Cardiac fibroblast (primary cell): ENCODE measurements at regions not wholly inside any gene's neighbourhood (a gene's known extent, or its start where the extent isn't known, plus 50 kb on each side); places are given as distances from the start of the nearest gene placed in this dataset.
A peak's percentile ranks its signal among the peaks of the same experiment; 100 is the strongest.

ENCODE experiments used
- DNase-seq, 2 donors: peaks; one replicate each; pipeline versions ENCODE4 v3.0.0 to v3.0.0-alpha.2; 2010; ENCODE audit warnings: low read depth in 2 of 2
- H3K4me3 ChIP-seq, 2 donors: replicated peaks in 1 of 2; 1 replicate in 1 of 2; 2 replicates in 1 of 2; pipeline ENCODE4 v1.5.1; 2011; ENCODE audit warnings: low read depth in 2 of 2, low read length in 2 of 2, mild to moderate bottlenecking in 2 of 2, moderate library complexity in 1 of 2
- TF ChIP-seq, protein P1 (sequence below): IDR thresholded peaks from one replicate; pipeline ENCODE4 v1.5.1; 2011; ENCODE audit warnings: low read depth, mild to moderate bottlenecking, low read length, inconsistent platforms

DNA sequence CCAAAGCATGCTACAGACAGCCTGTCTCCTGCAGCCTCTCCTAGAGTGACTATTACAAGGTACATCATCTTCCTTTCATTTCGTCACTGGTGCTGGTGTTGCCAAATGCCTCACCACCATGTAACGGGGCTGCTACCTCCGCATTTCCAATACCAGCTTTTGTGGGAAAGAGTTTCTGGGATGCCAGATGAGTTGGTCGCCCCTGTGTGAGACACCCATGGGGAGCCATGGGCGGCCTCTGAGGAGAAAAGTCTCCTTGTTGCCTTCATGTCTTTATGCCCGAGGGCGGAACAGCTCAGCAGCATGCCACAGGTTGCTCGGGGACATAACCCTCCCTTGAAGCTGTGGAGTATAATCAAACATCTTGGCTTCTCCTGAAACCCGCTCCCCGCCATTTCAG is 169.6 kb downstream of the THBS2 start:
- no peak for DNase-seq
- no peak overlapping the region for H3K4me3 ChIP-seq
- TF ChIP-seq, protein P1, sequence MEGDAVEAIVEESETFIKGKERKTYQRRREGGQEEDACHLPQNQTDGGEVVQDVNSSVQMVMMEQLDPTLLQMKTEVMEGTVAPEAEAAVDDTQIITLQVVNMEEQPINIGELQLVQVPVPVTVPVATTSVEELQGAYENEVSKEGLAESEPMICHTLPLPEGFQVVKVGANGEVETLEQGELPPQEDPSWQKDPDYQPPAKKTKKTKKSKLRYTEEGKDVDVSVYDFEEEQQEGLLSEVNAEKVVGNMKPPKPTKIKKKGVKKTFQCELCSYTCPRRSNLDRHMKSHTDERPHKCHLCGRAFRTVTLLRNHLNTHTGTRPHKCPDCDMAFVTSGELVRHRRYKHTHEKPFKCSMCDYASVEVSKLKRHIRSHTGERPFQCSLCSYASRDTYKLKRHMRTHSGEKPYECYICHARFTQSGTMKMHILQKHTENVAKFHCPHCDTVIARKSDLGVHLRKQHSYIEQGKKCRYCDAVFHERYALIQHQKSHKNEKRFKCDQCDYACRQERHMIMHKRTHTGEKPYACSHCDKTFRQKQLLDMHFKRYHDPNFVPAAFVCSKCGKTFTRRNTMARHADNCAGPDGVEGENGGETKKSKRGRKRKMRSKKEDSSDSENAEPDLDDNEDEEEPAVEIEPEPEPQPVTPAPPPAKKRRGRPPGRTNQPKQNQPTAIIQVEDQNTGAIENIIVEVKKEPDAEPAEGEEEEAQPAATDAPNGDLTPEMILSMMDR = no peak

DNA sequence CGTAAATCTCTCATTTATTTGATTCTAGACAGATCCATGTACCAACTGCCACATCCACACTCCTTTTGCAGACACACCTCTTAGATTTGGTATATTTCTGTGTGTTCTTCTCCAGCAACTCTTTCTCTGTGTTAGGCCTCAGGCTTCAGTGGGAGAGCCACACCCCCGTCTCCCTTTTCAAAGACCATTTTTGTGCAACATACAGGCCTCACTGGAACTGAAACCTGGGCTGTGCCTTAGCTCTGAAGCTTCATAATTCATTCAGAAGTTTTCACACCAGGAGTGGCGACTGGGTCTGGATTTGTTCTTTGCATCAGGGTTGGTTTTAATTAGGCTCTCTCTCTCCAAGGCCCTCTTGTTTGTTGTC is 170.2 kb downstream of the THBS2 start:
- DNase-seq = no peak
- H3K4me3 ChIP-seq = no peak overlapping the region
- TF ChIP-seq, protein P1 = no peak

DNA sequence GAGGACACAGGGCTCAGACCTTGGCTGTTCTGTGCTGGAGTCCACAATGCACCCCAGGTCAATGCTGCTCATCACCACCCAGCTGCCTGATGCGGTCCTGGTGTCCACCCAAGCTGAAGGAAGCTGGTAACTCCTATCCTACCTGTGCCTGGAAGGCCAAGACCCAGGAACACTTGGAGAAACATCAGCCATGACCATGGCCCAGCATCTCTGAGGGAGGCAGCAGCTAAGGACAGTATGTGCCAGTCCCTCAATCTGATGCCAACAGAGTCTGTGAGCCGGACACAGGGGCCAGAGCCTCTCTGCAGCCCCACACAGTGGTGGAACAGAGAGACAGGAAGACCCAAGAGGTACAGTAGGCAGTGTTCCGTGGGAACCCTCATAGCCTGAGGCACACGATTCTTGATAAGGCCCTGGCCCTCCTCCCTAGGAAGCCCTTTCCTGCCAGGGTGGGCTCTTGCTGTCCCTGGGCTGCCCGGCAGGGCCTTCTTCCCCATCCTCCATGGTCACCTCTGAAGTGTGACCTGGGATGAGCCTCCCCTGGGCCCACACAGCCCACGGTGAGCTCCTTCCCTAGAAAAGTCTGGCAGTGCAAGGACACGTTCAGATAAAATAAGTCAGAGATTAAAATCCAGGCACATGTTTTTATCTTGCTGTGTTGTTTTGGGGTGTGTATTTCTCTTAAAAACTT is 170.7 kb downstream of the THBS2 start:
- no peak for DNase-seq
- no peak overlapping the region for H3K4me3 ChIP-seq
- TF ChIP-seq, protein P1 = no peak

DNA sequence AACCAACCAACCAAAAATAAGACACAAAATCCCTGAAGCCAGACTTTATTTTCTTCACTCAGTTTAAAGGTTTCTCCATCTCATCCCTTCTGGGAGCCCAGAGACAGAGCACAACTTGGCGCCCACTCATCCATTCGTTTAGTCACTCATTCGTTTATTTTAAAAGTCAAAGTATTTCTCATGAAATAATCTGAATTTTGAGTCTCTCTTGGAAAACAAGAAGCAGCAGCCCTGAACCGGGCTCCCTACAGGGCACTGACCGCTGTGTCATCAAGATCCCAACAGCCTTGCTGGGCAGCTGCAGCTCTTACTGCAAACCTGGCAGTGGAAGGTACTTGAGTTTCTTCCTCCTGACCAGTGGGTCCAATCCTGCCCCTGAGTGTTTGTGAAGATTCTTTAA is 171.6 kb downstream of the THBS2 start:
- no peak overlapping the region for H3K4me3 ChIP-seq
- TF ChIP-seq, protein P1 = no peak
- no peak for DNase-seq

DNA sequence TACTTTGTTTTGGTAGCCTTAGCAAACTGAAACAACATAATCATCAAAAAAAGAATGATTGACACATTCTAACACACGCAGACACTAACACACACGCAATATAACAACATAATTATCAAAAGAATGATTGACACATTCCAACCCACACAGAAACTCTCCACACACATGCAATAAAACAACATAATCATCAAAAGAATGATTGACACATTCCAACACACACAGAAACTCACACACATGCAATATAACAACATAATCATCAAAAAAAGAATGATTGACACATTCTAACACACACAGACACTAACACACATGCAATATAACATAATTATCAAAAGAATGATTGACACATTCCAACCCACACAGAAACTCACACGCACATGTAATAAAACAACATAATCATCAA is 172.4 kb downstream of the THBS2 start:
- TF ChIP-seq, protein P1 = no peak
- no peak for DNase-seq
- H3K4me3 ChIP-seq = no peak overlapping the region

DNA sequence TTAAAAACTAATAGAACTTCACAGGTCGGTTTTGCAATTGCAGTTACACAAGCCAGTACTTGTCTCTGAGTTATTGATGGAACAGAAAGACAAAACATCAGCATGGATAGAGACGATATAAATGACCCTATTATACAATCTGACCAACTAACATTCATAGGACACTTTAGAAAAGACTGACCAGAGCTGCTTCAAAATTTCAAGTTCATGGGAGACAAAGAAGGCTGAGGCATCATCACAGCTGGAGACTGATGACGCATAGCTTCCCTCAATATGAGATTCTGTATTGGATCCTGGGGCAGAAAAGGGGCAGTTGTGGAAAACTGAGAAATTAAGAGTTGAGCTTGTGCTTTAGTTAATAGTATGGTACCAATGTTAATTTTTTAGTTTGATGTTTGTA is 174.0 kb downstream of the THBS2 start:
- H3K4me3 ChIP-seq = no peak overlapping the region
- DNase-seq = peak in 1 of 2 donors; percentile 10
- TF ChIP-seq, protein P1 = no peak
